Naive B cell (primary cell): ENCODE measurements at regions not wholly inside any gene's neighbourhood (a gene's known extent, or its start where the extent isn't known, plus 50 kb on each side); places are given as distances from the start of the nearest gene placed in this dataset.
"Not testable (repeated sequence)": the region's sequence is repeated elsewhere in the genome, so short reads cannot be mapped to it uniquely, and the experiment has no call there.

ENCODE experiments used
- ATAC-seq, 2 donors: fragments of 150-1000 bp; cut with Tn5 transposase; 2 replicates each; pipeline ENCODE4 v1.10.0; 2021; ENCODE audit warnings: low read depth in 2 of 2, mild to moderate bottlenecking in 2 of 2, moderate library complexity in 2 of 2
- DNase-seq: peaks from one replicate; pipeline ENCODE4 v3.0.0; 2022
- H3K27ac Mint-ChIP-seq, 6 donors: one replicate each; pipeline ENCODE4 v1.8.0; 2020 to 2022; ENCODE audit warnings: mild to moderate bottlenecking in 6 of 6, mixed read lengths in 6 of 6, moderate library complexity in 5 of 6, inconsistent platforms in 2 of 6
- H3K27me3 Mint-ChIP-seq, 3 donors: one replicate each; pipeline ENCODE4 v1.8.0; 2021 to 2022; ENCODE audit warnings: mixed read lengths in 3 of 3, mild to moderate bottlenecking in 1 of 3
- H3K36me3 Mint-ChIP-seq, 2 donors: one replicate each; pipeline ENCODE4 v1.8.0; 2020 to 2022; ENCODE audit warnings: mixed read lengths in 2 of 2, inconsistent platforms in 1 of 2, mild to moderate bottlenecking in 1 of 2
- H3K4me1 Mint-ChIP-seq, 3 donors: one replicate each; pipeline ENCODE4 v1.8.0; 2020 to 2022; ENCODE audit warnings: mixed read lengths in 3 of 3, inconsistent platforms in 1 of 3, mild to moderate bottlenecking in 1 of 3, moderate library complexity in 1 of 3
- H3K4me3 Mint-ChIP-seq, 8 donors: one replicate each; pipeline ENCODE4 v1.8.0; 2020 to 2022; ENCODE audit warnings: mild to moderate bottlenecking in 8 of 8, mixed read lengths in 8 of 8, moderate library complexity in 8 of 8, inconsistent platforms in 2 of 8
- H3K9me3 Mint-ChIP-seq, 7 donors: one replicate each; pipeline ENCODE4 v1.8.0; 2020 to 2022; ENCODE audit warnings: mixed read lengths in 7 of 7, mild to moderate bottlenecking in 5 of 7, inconsistent platforms in 2 of 7, moderate library complexity in 1 of 7

DNA sequence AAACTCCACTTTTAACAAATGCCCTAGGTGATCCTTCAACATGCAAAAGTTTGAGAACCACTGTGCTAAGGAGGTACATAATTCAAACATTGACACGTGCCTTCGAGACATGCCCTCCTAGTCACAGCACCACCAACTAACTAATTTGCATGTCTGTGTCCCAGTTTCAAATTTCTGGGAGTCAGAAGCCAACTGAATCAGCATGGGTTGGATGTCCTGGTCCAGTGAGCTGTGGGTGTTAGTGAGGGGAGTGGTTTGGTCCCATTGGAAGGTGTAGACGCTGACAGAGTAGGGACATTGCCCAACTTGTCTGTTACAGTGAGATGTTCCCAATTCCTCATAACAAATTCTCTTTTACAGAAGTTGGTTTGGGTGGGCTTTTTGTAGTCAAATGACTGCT lies 67.3 kb upstream of the ADPGK start:
- Mint-ChIP-seq H3K9me3 (peaks cover 0 to 7% (median 0%) of the 10 kb centered on the region in 7 donors), H3K27me3 (peaks cover 57 to 64% (median 61%) of the 10 kb centered on the region in 3 donors), H3K27ac (no peak overlapping the region), H3K4me3 (no peak overlapping the region), H3K36me3 (no peaks in the 10 kb centered on the region), H3K4me1 (no peaks in the 10 kb centered on the region)
- ATAC-seq (no peak), DNase-seq (no peak)

DNA sequence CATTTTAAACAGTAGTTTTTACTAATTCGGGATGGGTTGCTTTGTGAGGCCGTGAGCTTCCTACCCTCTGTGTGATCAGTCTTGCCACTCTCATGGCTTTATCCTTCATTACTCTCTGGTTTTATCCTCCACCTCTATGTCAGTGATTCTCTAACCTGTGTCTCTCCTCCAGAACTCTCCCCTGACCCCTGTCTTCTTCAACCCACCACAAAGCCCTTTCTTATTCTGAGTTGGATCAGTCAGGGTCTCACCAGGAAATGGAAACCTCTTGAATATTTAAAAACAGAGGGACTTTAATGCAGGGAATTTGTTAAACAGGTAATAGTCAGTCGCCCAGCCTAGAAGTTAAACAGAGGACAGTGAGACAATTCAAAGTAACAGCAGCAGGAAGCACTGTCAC lies 64.2 kb upstream of the ADPGK start:
- H3K4me1 Mint-ChIP-seq: no peaks in the 10 kb centered on the region
- ATAC-seq (no peak), DNase-seq (no peak)
- peaks cover 45 to 68% (median 49%) of the 10 kb centered on the region in 3 donors for H3K27me3 Mint-ChIP-seq
- H3K4me3 Mint-ChIP-seq: no peak overlapping the region
- peaks cover 4 to 5% of the 10 kb centered on the region in 2 donors for H3K36me3 Mint-ChIP-seq
- H3K9me3 Mint-ChIP-seq: peaks cover 0 to 10% (median 3%) of the 10 kb centered on the region in 7 donors
- H3K27ac Mint-ChIP-seq: peak overlapping the region in 1 of 6 donors; percentile 42

DNA sequence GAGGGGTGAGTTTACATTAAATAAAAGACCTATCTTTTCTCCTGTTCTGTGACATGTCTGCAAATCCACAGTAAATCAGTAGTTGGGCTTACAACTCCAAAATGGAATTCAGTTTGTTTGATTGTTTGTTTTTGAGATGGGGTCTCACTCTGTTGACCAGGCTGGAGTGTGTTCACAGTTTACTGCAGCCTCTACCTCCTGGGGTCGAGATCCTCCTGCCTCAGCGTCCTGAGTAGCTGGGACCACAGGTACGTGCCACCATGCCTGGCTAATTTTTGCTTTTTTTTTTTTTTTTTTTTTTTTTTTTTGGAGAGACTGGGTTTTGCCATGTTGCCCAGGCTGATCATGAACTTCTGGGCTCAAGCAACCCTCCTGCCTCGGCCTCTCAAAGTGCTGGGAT lies 63.5 kb upstream of the ADPGK start:
- no peaks in the 10 kb centered on the region for H3K4me1 Mint-ChIP-seq
- ATAC-seq: no peak
- H3K4me3 Mint-ChIP-seq: no peak overlapping the region
- no peak overlapping the region for H3K27ac Mint-ChIP-seq
- peaks cover 43 to 72% (median 44%) of the 10 kb centered on the region in 3 donors for H3K27me3 Mint-ChIP-seq
- no peak for DNase-seq
- H3K9me3 Mint-ChIP-seq: peaks cover 0 to 10% (median 3%) of the 10 kb centered on the region in 7 donors
- peaks cover 4 to 5% of the 10 kb centered on the region in 2 donors for H3K36me3 Mint-ChIP-seq

DNA sequence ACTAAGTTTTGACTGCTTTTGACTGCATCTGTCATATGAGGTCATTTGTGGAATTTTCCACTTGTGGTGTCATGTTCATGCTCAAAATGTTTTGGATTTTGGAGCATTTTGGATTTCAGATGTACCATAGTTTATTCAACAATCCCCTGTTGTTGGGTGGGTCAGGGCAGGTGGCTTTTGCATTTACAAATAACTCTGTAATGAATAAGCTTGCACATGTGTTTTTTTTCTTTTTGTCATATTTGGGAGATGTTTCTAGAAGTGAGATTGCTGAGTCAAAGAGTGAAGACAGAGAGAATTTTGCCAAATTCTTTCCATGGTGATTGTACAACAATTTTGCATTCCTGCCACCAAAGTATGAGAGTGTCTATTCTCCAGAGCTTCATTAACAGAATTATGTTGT lies 62.4 kb upstream of the ADPGK start:
- DNase-seq (no peak), ATAC-seq (no peak)
- H3K4me3 Mint-ChIP-seq: no peak overlapping the region
- H3K36me3 Mint-ChIP-seq: peaks cover 4 to 5% of the 10 kb centered on the region in 2 donors
- peaks cover 0 to 10% (median 3%) of the 10 kb centered on the region in 7 donors for H3K9me3 Mint-ChIP-seq
- no peak overlapping the region for H3K27ac Mint-ChIP-seq
- H3K27me3 Mint-ChIP-seq: peaks cover 42 to 76% (median 44%) of the 10 kb centered on the region in 3 donors
- H3K4me1 Mint-ChIP-seq: no peaks in the 10 kb centered on the region

DNA sequence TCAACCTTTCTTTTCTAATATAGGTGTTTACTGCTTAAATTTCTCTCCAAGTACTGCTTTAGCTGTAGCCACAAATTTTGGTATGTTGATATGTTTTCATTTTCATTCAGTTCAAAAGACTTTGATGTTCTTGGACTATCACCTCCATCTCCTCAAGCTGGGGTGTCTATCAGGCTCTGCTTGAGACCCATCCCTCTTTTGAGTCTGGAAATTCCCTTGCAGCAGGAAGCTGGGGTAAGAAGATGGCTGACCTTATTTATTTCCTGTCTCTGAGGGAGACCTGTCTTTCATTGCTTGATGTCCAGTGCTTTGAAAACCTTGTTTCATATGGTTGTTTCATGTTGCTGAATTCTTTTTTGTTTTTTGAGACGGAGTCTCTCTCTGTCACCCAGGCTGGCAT lies 60.5 kb upstream of the ADPGK start:
- H3K4me1 Mint-ChIP-seq: no peaks in the 10 kb centered on the region
- ATAC-seq (no peak), DNase-seq (no peak)
- peaks cover 37 to 60% (median 38%) of the 10 kb centered on the region in 3 donors for H3K27me3 Mint-ChIP-seq
- H3K9me3 Mint-ChIP-seq: peaks cover 0 to 10% (median 3%) of the 10 kb centered on the region in 7 donors
- H3K4me3 Mint-ChIP-seq: no peak overlapping the region
- H3K27ac Mint-ChIP-seq: no peak overlapping the region
- peaks cover 4 to 5% of the 10 kb centered on the region in 2 donors for H3K36me3 Mint-ChIP-seq

DNA sequence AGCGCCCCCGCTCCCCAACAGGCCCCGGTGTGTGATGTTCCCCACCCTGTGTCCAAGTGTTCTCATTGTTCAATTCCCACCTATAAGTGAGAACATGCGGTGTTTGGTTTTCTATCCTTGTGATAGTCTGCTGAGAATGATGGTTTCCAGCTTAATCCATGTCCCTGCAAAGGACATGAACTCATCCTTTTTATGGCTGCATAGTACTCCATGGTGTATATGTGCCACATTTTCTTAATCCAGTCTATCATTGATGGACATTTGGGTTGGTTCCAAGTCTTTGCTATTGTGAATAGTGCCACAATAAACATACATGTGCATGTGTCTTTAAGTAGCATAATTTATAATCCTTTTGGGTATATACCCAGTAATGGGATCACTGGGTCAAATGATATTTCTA lies 59.8 kb upstream of the ADPGK start:
- peaks cover 31 to 52% (median 32%) of the 10 kb centered on the region in 3 donors for H3K27me3 Mint-ChIP-seq
- ATAC-seq, H3K4me1 Mint-ChIP-seq, H3K27ac Mint-ChIP-seq, H3K36me3 Mint-ChIP-seq, DNase-seq, H3K4me3 Mint-ChIP-seq: not testable (repeated sequence)
- H3K9me3 Mint-ChIP-seq: peaks cover 0 to 10% (median 3%) of the 10 kb centered on the region in 7 donors

DNA sequence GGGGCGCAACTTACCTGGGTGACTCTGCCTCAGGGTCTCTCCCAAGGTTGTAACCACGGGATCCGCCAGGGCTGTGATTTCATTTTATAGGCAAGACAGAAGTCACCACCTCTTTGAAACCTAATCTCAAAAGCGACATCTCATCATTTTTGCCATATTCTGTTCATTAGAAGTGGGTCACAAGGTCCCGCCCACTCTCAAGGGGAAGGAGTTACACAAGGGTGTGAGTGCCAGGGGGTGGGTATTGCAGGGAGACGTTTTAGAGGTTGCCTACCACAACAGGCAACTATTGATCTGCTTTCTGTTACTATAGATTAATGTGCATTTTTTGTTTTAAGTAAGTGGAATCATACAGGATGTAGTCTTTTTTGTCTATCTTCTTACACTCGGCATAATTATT lies 56.6 kb upstream of the ADPGK start:
- DNase-seq: no peak
- no peak for ATAC-seq
- no peaks in the 10 kb centered on the region for H3K4me1 Mint-ChIP-seq
- H3K4me3 Mint-ChIP-seq: no peak overlapping the region
- peaks cover 22 to 50% (median 27%) of the 10 kb centered on the region in 3 donors for H3K27me3 Mint-ChIP-seq
- H3K36me3 Mint-ChIP-seq: peaks cover 4 to 5% of the 10 kb centered on the region in 2 donors
- H3K9me3 Mint-ChIP-seq: peaks cover 0 to 10% (median 7%) of the 10 kb centered on the region in 7 donors
- no peak overlapping the region for H3K27ac Mint-ChIP-seq

DNA sequence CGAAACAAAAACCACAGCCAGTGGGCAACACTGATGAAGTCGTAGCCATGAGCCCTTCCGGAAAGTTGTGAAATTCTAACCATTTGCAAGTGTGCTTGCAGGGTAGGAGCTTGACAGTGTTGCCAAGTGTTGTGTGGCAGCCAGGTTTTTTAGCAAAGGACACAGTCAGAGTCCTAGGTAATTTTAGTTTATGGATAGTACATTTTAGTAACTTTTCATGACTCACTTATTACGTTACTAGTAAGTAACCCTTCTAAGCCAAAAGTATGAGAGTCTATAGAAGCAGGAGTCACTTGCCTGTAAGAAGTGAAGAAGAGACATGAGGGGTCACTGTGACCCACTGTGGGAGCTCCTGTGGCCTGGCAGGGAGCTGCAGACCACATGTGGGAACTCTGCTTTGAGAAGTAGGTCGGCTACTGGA lies 54.8 kb upstream of the ADPGK start:
- H3K4me3 Mint-ChIP-seq: no peak overlapping the region
- H3K27me3 Mint-ChIP-seq: peaks cover 12 to 41% (median 33%) of the 10 kb centered on the region in 3 donors
- DNase-seq (no peak), ATAC-seq (no peak)
- no peak overlapping the region for H3K27ac Mint-ChIP-seq
- no peaks in the 10 kb centered on the region for H3K36me3 Mint-ChIP-seq
- peaks cover 0 to 6% (median 0%) of the 10 kb centered on the region in 7 donors for H3K9me3 Mint-ChIP-seq
- H3K4me1 Mint-ChIP-seq: no peaks in the 10 kb centered on the region

DNA sequence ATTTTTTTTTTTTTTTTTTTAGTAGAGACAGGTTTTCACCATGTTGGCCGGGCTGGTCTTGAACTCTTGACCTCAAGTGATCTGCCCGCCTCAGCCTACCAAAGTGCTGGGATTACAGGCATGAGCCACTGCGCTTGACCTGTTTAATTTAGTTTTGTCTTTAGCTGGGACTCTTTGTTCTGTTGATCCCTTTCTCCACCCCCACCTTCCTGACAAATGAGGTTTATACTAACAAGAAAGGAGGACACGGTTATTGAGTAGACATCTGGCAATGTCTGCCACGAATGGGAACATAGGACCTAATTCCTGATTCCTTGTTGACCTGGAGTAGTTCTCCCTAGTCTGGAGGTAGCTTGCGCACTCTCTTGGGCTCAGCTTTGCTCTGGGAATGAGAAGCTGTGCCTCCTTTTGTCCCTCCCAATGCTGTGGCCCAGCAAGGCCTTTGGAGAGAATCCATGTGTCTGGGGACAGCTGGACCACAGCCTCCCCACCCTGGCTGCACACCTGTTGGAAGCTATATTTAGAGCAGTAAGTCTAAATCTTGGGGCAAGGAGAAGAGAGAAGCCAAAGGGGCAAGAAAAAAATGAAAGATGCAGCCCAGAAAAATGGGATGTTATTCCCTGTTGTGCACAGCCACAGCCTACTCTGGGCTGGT lies 53.2 kb upstream of the ADPGK start:
- H3K9me3 Mint-ChIP-seq: peaks cover 0 to 6% (median 0%) of the 10 kb centered on the region in 7 donors
- peaks cover 13 to 47% (median 29%) of the 10 kb centered on the region in 3 donors for H3K27me3 Mint-ChIP-seq
- no peak overlapping the region for H3K4me3 Mint-ChIP-seq
- H3K4me1 Mint-ChIP-seq: no peaks in the 10 kb centered on the region
- H3K36me3 Mint-ChIP-seq: no peaks in the 10 kb centered on the region
- ATAC-seq: no peak
- DNase-seq: no peak
- peak overlapping the region in 1 of 6 donors; percentile 67 for H3K27ac Mint-ChIP-seq

DNA sequence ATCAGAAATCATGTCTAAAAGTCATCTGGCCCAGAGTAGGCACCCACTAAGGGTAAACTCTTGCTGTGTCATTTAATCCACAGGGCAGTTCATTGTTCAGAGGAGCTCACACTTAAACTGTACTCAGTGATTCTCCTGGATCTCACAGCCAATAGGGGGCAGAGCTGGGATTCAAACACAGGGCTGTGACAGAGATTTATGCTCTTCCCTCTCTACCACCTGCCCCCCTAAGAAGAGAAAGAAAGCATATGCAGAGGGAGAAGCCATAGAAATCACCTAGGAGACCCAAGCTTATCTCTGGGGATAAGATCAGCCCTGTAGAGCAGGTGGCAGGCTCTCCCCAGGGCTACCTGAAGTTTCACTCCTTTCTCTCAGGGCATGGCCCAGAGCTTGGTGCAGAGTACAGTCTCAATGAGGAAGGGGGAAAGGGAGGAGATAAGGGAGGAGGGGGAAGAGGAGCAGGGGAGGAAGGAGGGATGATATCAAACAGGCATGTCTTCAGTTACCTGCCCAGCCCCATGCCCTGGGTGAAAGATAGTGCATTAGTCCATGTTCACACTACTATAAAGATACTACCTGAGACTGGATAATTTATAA lies 51.8 kb upstream of the ADPGK start:
- DNase-seq (no peak), ATAC-seq (no peak)
- H3K4me3 Mint-ChIP-seq: no peak overlapping the region
- no peak overlapping the region for H3K27ac Mint-ChIP-seq
- H3K27me3 Mint-ChIP-seq: peaks cover 25 to 55% (median 37%) of the 10 kb centered on the region in 3 donors
- no peaks in the 10 kb centered on the region for H3K4me1 Mint-ChIP-seq
- peaks cover 0 to 6% (median 0%) of the 10 kb centered on the region in 7 donors for H3K9me3 Mint-ChIP-seq
- no peaks in the 10 kb centered on the region for H3K36me3 Mint-ChIP-seq

DNA sequence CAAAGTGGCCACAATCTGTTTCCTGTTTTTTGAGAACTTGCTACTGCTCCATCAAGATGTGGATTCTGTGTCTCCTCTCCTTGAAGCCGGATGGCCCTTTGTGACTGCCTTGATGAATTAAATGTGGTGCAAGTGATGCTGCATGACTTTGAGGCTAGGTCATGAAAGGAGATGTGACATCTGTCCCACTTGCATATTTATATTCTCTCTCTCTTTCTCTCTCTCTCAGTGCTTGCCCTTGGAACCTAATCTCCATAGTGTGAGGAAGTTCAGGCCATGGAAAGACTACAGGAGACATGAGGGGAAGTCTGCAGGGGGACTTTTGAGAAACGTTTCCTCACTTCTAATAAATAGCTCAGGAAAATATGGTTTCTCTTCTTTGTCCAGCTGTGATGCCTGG lies 50.0 kb upstream of the ADPGK start:
- ATAC-seq (no peak), DNase-seq (no peak)
- H3K4me1 Mint-ChIP-seq: no peaks in the 10 kb centered on the region
- no peak overlapping the region for H3K4me3 Mint-ChIP-seq
- no peaks in the 10 kb centered on the region for H3K36me3 Mint-ChIP-seq
- H3K27me3 Mint-ChIP-seq: peaks cover 24 to 56% (median 44%) of the 10 kb centered on the region in 3 donors
- no peak overlapping the region for H3K27ac Mint-ChIP-seq
- peaks cover 0 to 6% (median 0%) of the 10 kb centered on the region in 7 donors for H3K9me3 Mint-ChIP-seq
